ENCODE measurements at regions not wholly inside any gene's neighbourhood (a gene's known extent, or its start where the extent isn't known, plus 50 kb on each side); places are given as distances from the start of the nearest gene placed in this dataset.

- intact Hi-C loops (cut with DNase I) = no loop called here
- no peaks in the 10 kb centered on the region for H3K9me3 ChIP-seq
These were observed 325.0 kb upstream of the TBX3 start for GRCh38 chr12:115008929-115009328.

GRCh38 chr12:115004470-115005146 is 320.6 kb upstream of the TBX3 start:
- Histone ChIP-seq H3K36me3 (no peaks in the 10 kb centered on the region), H3K4me3 (replicated peaks in 1 of 3) (no peak overlapping the region), H3K27me3 (no peaks in the 10 kb centered on the region), H3K4me1 (peaks cover 0 to 6% of the 10 kb centered on the region in 2 donors), H3K9me3 (no peaks in the 10 kb centered on the region), H3K27ac (no peak overlapping the region)
- intact Hi-C loops (cut with DNase I) = no loop called here
- no peak for DNase-seq
- 85 to 89% methylated on average over 6 of the region's 6 CpGs for WGBS, 2 donors
- TF ChIP-seq POLR2A (IDR thresholded peaks at IDR 0.05) = no peak
- TF ChIP-seq, protein P1, sequence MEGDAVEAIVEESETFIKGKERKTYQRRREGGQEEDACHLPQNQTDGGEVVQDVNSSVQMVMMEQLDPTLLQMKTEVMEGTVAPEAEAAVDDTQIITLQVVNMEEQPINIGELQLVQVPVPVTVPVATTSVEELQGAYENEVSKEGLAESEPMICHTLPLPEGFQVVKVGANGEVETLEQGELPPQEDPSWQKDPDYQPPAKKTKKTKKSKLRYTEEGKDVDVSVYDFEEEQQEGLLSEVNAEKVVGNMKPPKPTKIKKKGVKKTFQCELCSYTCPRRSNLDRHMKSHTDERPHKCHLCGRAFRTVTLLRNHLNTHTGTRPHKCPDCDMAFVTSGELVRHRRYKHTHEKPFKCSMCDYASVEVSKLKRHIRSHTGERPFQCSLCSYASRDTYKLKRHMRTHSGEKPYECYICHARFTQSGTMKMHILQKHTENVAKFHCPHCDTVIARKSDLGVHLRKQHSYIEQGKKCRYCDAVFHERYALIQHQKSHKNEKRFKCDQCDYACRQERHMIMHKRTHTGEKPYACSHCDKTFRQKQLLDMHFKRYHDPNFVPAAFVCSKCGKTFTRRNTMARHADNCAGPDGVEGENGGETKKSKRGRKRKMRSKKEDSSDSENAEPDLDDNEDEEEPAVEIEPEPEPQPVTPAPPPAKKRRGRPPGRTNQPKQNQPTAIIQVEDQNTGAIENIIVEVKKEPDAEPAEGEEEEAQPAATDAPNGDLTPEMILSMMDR (IDR thresholded peaks at IDR 0.05) = no peak

More at GRCh38 chr12:115008929-115009328, 325.0 kb upstream of the TBX3 start:
- WGBS, 2 donors = 70 to 71% methylated on average over 3 of the region's 3 CpGs
- Histone ChIP-seq H3K27ac (no peak overlapping the region), H3K27me3 (no peaks in the 10 kb centered on the region), H3K36me3 (no peaks in the 10 kb centered on the region), H3K4me3 (replicated peaks in 1 of 3) (no peak overlapping the region), H3K4me1 (no peaks in the 10 kb centered on the region)
- DNase-seq = no peak
- TF ChIP-seq, protein P1 (IDR thresholded peaks at IDR 0.05) = no peak
- TF ChIP-seq POLR2A (IDR thresholded peaks at IDR 0.05) = no peak

DNA sequence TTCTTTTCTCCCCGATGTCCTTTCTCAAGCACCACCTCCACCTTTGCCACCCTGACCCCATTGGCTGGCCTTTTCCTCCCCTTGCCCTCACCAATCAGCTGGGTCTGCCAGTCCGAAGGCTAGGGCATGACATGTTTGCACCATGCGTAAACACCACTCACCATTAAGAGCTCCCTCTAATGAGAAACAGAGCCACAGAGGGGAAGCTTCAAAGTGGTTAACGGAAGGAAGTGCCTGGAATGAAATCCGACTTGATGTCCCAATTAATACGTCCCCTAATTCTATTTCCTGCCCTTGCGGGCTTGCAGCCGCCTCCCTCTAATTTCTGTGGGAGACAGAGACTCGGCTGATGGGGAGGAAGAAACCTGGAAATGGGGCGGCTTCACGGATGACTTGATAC is 318.5 kb upstream of the TBX3 start:
- no peak for TF ChIP-seq POLR2A (IDR thresholded peaks at IDR 0.05)
- TF ChIP-seq, protein P1 (IDR thresholded peaks at IDR 0.05) = no peak
- intact Hi-C loops (cut with DNase I) = no loop called here
- H3K36me3 ChIP-seq = no peaks in the 10 kb centered on the region
- H3K4me1 ChIP-seq = peaks cover 0 to 6% of the 10 kb centered on the region in 2 donors
- no peaks in the 10 kb centered on the region for H3K27me3 ChIP-seq
- H3K9me3 ChIP-seq = no peaks in the 10 kb centered on the region
- no peak for DNase-seq
- no peak overlapping the region for H3K27ac ChIP-seq
- no peak overlapping the region for H3K4me3 ChIP-seq (replicated peaks in 1 of 3)
- WGBS, 2 donors = 73 to 85% methylated on average over 11 of the region's 11 CpGs

DNA sequence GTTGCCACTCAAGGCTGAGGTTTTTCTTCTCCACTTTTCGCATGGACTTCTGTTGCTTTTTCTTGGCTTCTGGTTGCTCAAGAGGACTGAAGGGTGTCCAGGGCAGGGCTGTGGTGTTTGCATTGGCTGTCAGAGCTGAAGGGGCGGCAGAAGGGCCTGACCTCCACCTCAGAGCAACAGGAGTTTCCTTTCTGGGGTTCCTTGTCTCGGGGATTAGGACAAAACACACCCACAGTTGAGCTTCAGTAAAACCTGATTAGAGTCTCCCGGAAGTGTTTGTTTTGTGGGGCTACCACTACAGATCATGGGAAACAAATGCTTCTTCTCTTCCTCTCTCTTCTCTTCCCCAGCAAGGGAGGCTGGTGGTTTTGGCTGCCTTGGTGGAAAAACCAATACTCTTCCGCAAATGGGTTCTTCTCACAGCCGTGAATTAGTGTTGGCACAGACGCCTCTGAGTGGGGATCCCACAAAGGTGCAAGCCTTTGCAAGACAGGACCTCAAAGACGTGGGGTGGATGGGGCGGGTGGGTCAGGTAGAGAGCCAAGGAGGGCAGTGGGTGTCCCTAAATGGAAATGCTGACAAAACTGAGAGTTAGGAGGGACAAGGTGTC is 317.7 kb upstream of the TBX3 start:
- 61 to 68% methylated on average over 9 of the region's 9 CpGs for WGBS, 2 donors
- no peak for DNase-seq
- Histone ChIP-seq H3K27ac (no peak overlapping the region), H3K4me1 (peaks cover 0 to 6% of the 10 kb centered on the region in 2 donors), H3K36me3 (no peaks in the 10 kb centered on the region), H3K27me3 (no peaks in the 10 kb centered on the region), H3K9me3 (no peaks in the 10 kb centered on the region), H3K4me3 (replicated peaks in 1 of 3) (no peak overlapping the region)
- TF ChIP-seq, protein P1 (IDR thresholded peaks at IDR 0.05) = no peak
- no peak for TF ChIP-seq POLR2A (IDR thresholded peaks at IDR 0.05)
- intact Hi-C loops (cut with DNase I) = no loop called here

- WGBS, 2 donors = 74 to 76% methylated on average over 4 of the region's 4 CpGs
- H3K27me3 ChIP-seq = no peaks in the 10 kb centered on the region
- no peak for DNase-seq
These were observed 316.1 kb upstream of the TBX3 start for GRCh38 chr12:115000038-115000437.

More at GRCh38 chr12:115000038-115000437, 316.1 kb upstream of the TBX3 start:
- no peaks in the 10 kb centered on the region for H3K9me3 ChIP-seq
- peaks cover 0 to 6% of the 10 kb centered on the region in 2 donors for H3K4me1 ChIP-seq
- H3K4me3 ChIP-seq (replicated peaks in 1 of 3) = no peak overlapping the region
- TF ChIP-seq POLR2A (IDR thresholded peaks at IDR 0.05) = no peak
- TF ChIP-seq, protein P1 (IDR thresholded peaks at IDR 0.05) = no peak
- H3K27ac ChIP-seq = no peak overlapping the region
- H3K36me3 ChIP-seq = no peaks in the 10 kb centered on the region
- intact Hi-C loops (cut with DNase I) = no loop called here

Data from thyroid gland (tissue), 4 donors.